Activated CD4-positive, alpha-beta T cell treated with anti-CD3 and anti-CD28 coated beads for 4 hours (primary cell): ENCODE measurements at regions not wholly inside any gene's neighbourhood (a gene's known extent, or its start where the extent isn't known, plus 50 kb on each side); places are given as distances from the start of the nearest gene placed in this dataset.
"Not testable (repeated sequence)": the region's sequence is repeated elsewhere in the genome, so short reads cannot be mapped to it uniquely, and the experiment has no call there.

Source experiments
- DNase-seq, 2 donors: peaks; one replicate each; pipeline ENCODE4 v3.0.0-alpha.2; 2020

- no peak for DNase-seq
These were observed 114.1 kb downstream of the ZNF648 start for GRCh38 chr1:181947441-181947840.

- DNase-seq: peak; percentile 7 to 8
These were observed 124.5 kb downstream of the ZNF648 start for GRCh38 chr1:181936768-181937581.

GRCh38 chr1:181936269-181936668 is 125.2 kb downstream of the ZNF648 start:
- DNase-seq: no peak

GRCh38 chr1:181931873-181932272 is 129.6 kb downstream of the ZNF648 start:
- DNase-seq: no peak

GRCh38 chr1:181930187-181930586 is 131.3 kb downstream of the ZNF648 start:
- no peak for DNase-seq

GRCh38 chr1:181926697-181927096 is 134.8 kb downstream of the ZNF648 start:
- no peak for DNase-seq

GRCh38 chr1:181924034-181924433 is 137.5 kb downstream of the ZNF648 start:
- DNase-seq: not testable (repeated sequence)

GRCh38 chr1:181919542-181919941 is 142.0 kb downstream of the ZNF648 start:
- no peak for DNase-seq

GRCh38 chr1:181918880-181919525 is 142.5 kb downstream of the ZNF648 start:
- no peak for DNase-seq

GRCh38 chr1:181911715-181912114 is 149.8 kb downstream of the ZNF648 start:
- no peak for DNase-seq

- DNase-seq: no peak
These were observed 150.6 kb downstream of the ZNF648 start for GRCh38 chr1:181910905-181911304.

- DNase-seq: no peak
These were observed 152.5 kb downstream of the ZNF648 start for GRCh38 chr1:181909010-181909409.

- no peak for DNase-seq
These were observed 154.9 kb downstream of the ZNF648 start for GRCh38 chr1:181906631-181907030.

- DNase-seq: no peak
These were observed 155.4 kb downstream of the ZNF648 start for GRCh38 chr1:181905944-181906597.

- no peak for DNase-seq
These were observed 162.7 kb downstream of the ZNF648 start for GRCh38 chr1:181898773-181899172.

GRCh38 chr1:181896824-181897223 is 164.7 kb downstream of the ZNF648 start:
- DNase-seq: no peak

GRCh38 chr1:181894439-181894859 is 167.1 kb downstream of the ZNF648 start:
- DNase-seq: no peak

- no peak for DNase-seq
These were observed 167.6 kb downstream of the ZNF648 start for GRCh38 chr1:181893937-181894336.

GRCh38 chr1:181893150-181893549 is 168.4 kb downstream of the ZNF648 start:
- not testable (repeated sequence) for DNase-seq

GRCh38 chr1:181872562-181872961 is 188.9 kb downstream of the ZNF648 start:
- DNase-seq: no peak

GRCh38 chr1:181863736-181864135 is 197.8 kb downstream of the ZNF648 start:
- no peak for DNase-seq

GRCh38 chr1:181863006-181863405 is 198.5 kb downstream of the ZNF648 start:
- DNase-seq: no peak

- DNase-seq: no peak
These were observed 203.4 kb downstream of the ZNF648 start for GRCh38 chr1:181858135-181858534.
